Fibroblast of lung (primary cell): ENCODE measurements at regions not wholly inside any gene's neighbourhood (a gene's known extent, or its start where the extent isn't known, plus 50 kb on each side); places are given as distances from the start of the nearest gene placed in this dataset.

Source experiments
- CTCF ChIP-seq, 2 donors: IDR thresholded peaks in 1 of 2; conservative IDR thresholded peaks in 1 of 2; 1 replicate in 1 of 2; 2 replicates in 1 of 2; pipeline ENCODE4 v1.5.1; 2011 to 2012; ENCODE audit warnings: low read length in 2 of 2, control low read depth in 1 of 2, inconsistent platforms in 1 of 2, low read depth in 1 of 2, mild to moderate bottlenecking in 1 of 2
- EZH2 ChIP-seq: IDR thresholded peaks from 2 replicates; pipeline ENCODE4 v1.5.1; 2012; ENCODE audit warnings: low read length, control low read depth, mild to moderate bottlenecking; ENCODE audit errors: missing control alignments

- TF ChIP-seq CTCF (conservative IDR thresholded peaks at IDR 0.05 in 1 of 2, IDR thresholded peaks at IDR 0.05 in 1 of 2; ENCODE audit: low read depth in 1 of 2, low read length in 2 of 2) (no peak), EZH2 (no peak)
Measured at GRCh38 chr5:169531631-169532030, 51.9 kb upstream of the SPDL1 start.
